Sigmoid colon (tissue), 4 donors: ENCODE measurements at regions not wholly inside any gene's neighbourhood (a gene's known extent, or its start where the extent isn't known, plus 50 kb on each side); places are given as distances from the start of the nearest gene placed in this dataset.

Source experiments
- CTCF ChIP-seq, 4 experiments: fragments of 450-650 bp in 3 of 4; fragments of 200-600 bp in 1 of 4; IDR thresholded peaks; one replicate each; pipeline ENCODE4 v1.5.1; 2016 to 2019; ENCODE audit warnings: antibody characterized with exemption in 4 of 4, mild to moderate bottlenecking in 3 of 4, moderate library complexity in 2 of 4
- POLR2AphosphoS5 ChIP-seq, 4 donors: sonication (generic); formaldehyde crosslinking; IDR thresholded peaks; one replicate each; pipeline ENCODE4 v1.6.1; 2017; ENCODE audit warnings: antibody characterized with exemption in 4 of 4

GRCh38 chr3:178967177-178967532, 104.5 kb downstream of the ZMAT3 start:
- TF ChIP-seq CTCF (IDR thresholded peaks at IDR 0.05), result no peak
- no peak for TF ChIP-seq POLR2AphosphoS5 (IDR thresholded peaks at IDR 0.05)
